ENCODE measurements at regions not wholly inside any gene's neighbourhood (a gene's known extent, or its start where the extent isn't known, plus 50 kb on each side); places are given as distances from the start of the nearest gene placed in this dataset.

GRCh38 chr12:94048757-94049156, 99.6 kb upstream of the PLXNC1 start:
- no peak for TF ChIP-seq CTCF (IDR thresholded peaks at IDR 0.05)
- no peak for TF ChIP-seq POLR2A (IDR thresholded peaks at IDR 0.05)
